ENCODE measurements at regions not wholly inside any gene's neighbourhood (a gene's known extent, or its start where the extent isn't known, plus 50 kb on each side); places are given as distances from the start of the nearest gene placed in this dataset.
A peak's percentile ranks its signal among the peaks of the same experiment; 100 is the strongest.
"Not testable (repeated sequence)": the region's sequence is repeated elsewhere in the genome, so short reads cannot be mapped to it uniquely, and the experiment has no call there.

- DNase-seq (ENCODE audit: low read depth), result no peak
These were observed 55.4 kb upstream of the KLF14 start for GRCh38 chr7:130789436-130789835.

- no peak for DNase-seq (ENCODE audit: low read depth)
These were observed 57.7 kb upstream of the KLF14 start for GRCh38 chr7:130791746-130792145.

GRCh38 chr7:130793855-130794618 lies 60.0 kb upstream of the KLF14 start:
- DNase-seq (ENCODE audit: low read depth), result peak; percentile 56

- no peak for DNase-seq (ENCODE audit: low read depth)
These were observed 60.6 kb upstream of the KLF14 start for GRCh38 chr7:130794619-130794922.

GRCh38 chr7:130796425-130796824 lies 62.4 kb upstream of the KLF14 start:
- not testable (repeated sequence) for DNase-seq (ENCODE audit: low read depth)

- DNase-seq (ENCODE audit: low read depth), result no peak
These were observed 69.1 kb upstream of the KLF14 start for GRCh38 chr7:130803127-130803526.

- no peak for DNase-seq (ENCODE audit: low read depth)
These were observed 70.2 kb upstream of the KLF14 start for GRCh38 chr7:130804220-130804619.

GRCh38 chr7:130812819-130813218 lies 78.8 kb upstream of the KLF14 start:
- DNase-seq (ENCODE audit: low read depth), result not testable (repeated sequence)

GRCh38 chr7:130814778-130815335 lies 80.8 kb upstream of the KLF14 start:
- peak; percentile 63 for DNase-seq (ENCODE audit: low read depth)

GRCh38 chr7:130818056-130818455 lies 84.0 kb upstream of the KLF14 start:
- DNase-seq (ENCODE audit: low read depth), result no peak

GRCh38 chr7:130821864-130822263 lies 87.9 kb upstream of the KLF14 start:
- DNase-seq (ENCODE audit: low read depth), result peak; percentile 76

GRCh38 chr7:130822642-130823041 lies 88.6 kb upstream of the KLF14 start:
- peak; percentile 71 for DNase-seq (ENCODE audit: low read depth)

- no peak for DNase-seq (ENCODE audit: low read depth)
These were observed 89.1 kb upstream of the KLF14 start for GRCh38 chr7:130823060-130823459.

- DNase-seq (ENCODE audit: low read depth), result no peak
These were observed 91.8 kb upstream of the KLF14 start for GRCh38 chr7:130825819-130826218.

GRCh38 chr7:130829415-130829814 lies 95.4 kb upstream of the KLF14 start:
- no peak for DNase-seq (ENCODE audit: low read depth)

- no peak for DNase-seq (ENCODE audit: low read depth)
These were observed 97.3 kb upstream of the KLF14 start for GRCh38 chr7:130831322-130831721.

- DNase-seq (ENCODE audit: low read depth), result peak; percentile 54
These were observed 97.9 kb upstream of the KLF14 start for GRCh38 chr7:130831817-130832481.

- peak; percentile 94 for DNase-seq (ENCODE audit: low read depth)
These were observed 104.7 kb upstream of the KLF14 start for GRCh38 chr7:130838738-130839137.

- no peak for DNase-seq (ENCODE audit: low read depth)
These were observed 106.6 kb upstream of the KLF14 start for GRCh38 chr7:130840599-130840998.

GRCh38 chr7:130841416-130841815 lies 107.4 kb upstream of the KLF14 start:
- no peak for DNase-seq (ENCODE audit: low read depth)

- no peak for DNase-seq (ENCODE audit: low read depth)
These were observed 109.7 kb upstream of the KLF14 start for GRCh38 chr7:130843703-130844102.

GRCh38 chr7:130844811-130845580 lies 111.0 kb upstream of the KLF14 start:
- peak; percentile 87 for DNase-seq (ENCODE audit: low read depth)

Data from M059J (cell line).